GM06990 (cell line): ENCODE measurements at regions not wholly inside any gene's neighbourhood (a gene's known extent, or its start where the extent isn't known, plus 50 kb on each side); places are given as distances from the start of the nearest gene placed in this dataset.

Experiments
- DNase-seq: peaks from one replicate; pipeline ENCODE4 v3.0.0-alpha.2; 2011; ENCODE audit not compliant: insufficient read length; ENCODE audit errors: extremely low read depth
- H3K27me3 ChIP-seq: replicated peaks from 2 replicates; pipeline ENCODE4 v1.6.0; 2011; ENCODE audit warnings: low read length; ENCODE audit not compliant: control insufficient read depth, insufficient read depth
- H3K36me3 ChIP-seq: 2 replicates; pipeline ENCODE4 v1.5.1; 2011; ENCODE audit warnings: low read length; ENCODE audit not compliant: control insufficient read depth, insufficient read depth
- H3K4me3 ChIP-seq: replicated peaks from 2 replicates; pipeline ENCODE4 v1.5.1; 2011; ENCODE audit warnings: low read depth, mild to moderate bottlenecking, control low read depth, low read length
- CTCF ChIP-seq: IDR thresholded peaks from 2 replicates; pipeline ENCODE4 v1.5.1; 2011; ENCODE audit warnings: low read length, control low read depth, mild to moderate bottlenecking, inconsistent platforms; ENCODE audit not compliant: insufficient read depth, poor library complexity, severe bottlenecking

- no peak for TF ChIP-seq CTCF
- H3K27me3 ChIP-seq: no peaks in the 10 kb centered on the region; the same call in 1 of the 2 replicates
- H3K36me3 ChIP-seq: no peaks in the 10 kb centered on the region
- no peak for DNase-seq
- H3K4me3 ChIP-seq: no peak overlapping the region
Measured at GRCh38 chr4:82213485-82214417, 160.0 kb downstream of the HNRNPD start.

- peak; percentile 74 for TF ChIP-seq CTCF
- no peak overlapping the region for H3K4me3 ChIP-seq
- no peaks in the 10 kb centered on the region for H3K27me3 ChIP-seq
- DNase-seq: no peak
- no peaks in the 10 kb centered on the region for H3K36me3 ChIP-seq
Measured at GRCh38 chr4:82201805-82202641, 171.8 kb downstream of the HNRNPD start.

- no peak for DNase-seq
- Histone ChIP-seq H3K27me3 (no peaks in the 10 kb centered on the region), H3K36me3 (no peaks in the 10 kb centered on the region), H3K4me3 (no peak overlapping the region)
- TF ChIP-seq CTCF: no peak
Measured at GRCh38 chr4:82201303-82201702, 172.5 kb downstream of the HNRNPD start.

GRCh38 chr4:82200046-82200445, 173.7 kb downstream of the HNRNPD start:
- no peak overlapping the region for H3K4me3 ChIP-seq
- DNase-seq: no peak
- H3K36me3 ChIP-seq: no peaks in the 10 kb centered on the region
- no peaks in the 10 kb centered on the region for H3K27me3 ChIP-seq
- no peak for TF ChIP-seq CTCF

DNA sequence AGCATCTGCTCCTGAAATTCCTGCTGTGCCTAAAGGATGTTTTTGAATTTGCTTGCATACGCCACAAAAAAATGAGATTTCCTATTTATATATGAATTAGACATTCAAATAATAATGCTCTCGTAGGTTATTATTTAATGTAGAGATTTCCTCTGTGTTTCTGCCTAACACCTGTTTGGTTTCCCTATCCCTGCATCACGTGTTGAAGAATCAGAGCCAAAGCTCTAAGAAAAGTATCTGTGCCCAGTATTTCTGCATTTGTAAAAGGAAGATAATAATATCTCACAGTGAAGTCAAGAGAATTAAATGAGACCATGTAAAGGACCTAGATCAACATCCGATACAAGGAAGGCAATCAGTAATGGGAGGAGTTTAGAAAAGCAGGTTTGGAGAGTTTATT, 179.5 kb downstream of the HNRNPD start:
- H3K4me3 ChIP-seq: no peak overlapping the region
- no peaks in the 10 kb centered on the region; the same call in 1 of the 2 replicates for H3K27me3 ChIP-seq
- no peak for TF ChIP-seq CTCF
- no peak for DNase-seq
- H3K36me3 ChIP-seq: no peaks in the 10 kb centered on the region
